Tibial nerve (tissue), 4 donors: ENCODE measurements at regions not wholly inside any gene's neighbourhood (a gene's known extent, or its start where the extent isn't known, plus 50 kb on each side); places are given as distances from the start of the nearest gene placed in this dataset.

Experiments used
- DNase-seq, 2 donors: peaks; one replicate each; pipeline ENCODE4 v3.0.0-alpha.2; 2019; ENCODE audit warnings: low spot score in 2 of 2
- H3K27ac ChIP-seq, 4 donors: fragments of 200-600 bp; sonication (generic) in 3 of 4; one replicate each; pipeline ENCODE4 v1.5.1; 2017 to 2019; ENCODE audit warnings: mild to moderate bottlenecking in 1 of 4
- H3K27me3 ChIP-seq, 2 donors: fragments of 200-600 bp; sonication (generic) in 1 of 2; one replicate each; pipeline versions ENCODE4 v1.5.1 to v1.6.0; 2017 to 2019
- H3K36me3 ChIP-seq, 3 donors: fragments of 200-600 bp; sonication (generic); one replicate each; pipeline ENCODE4 v1.5.1; 2018 to 2019
- H3K4me1 ChIP-seq, 4 donors: fragments of 200-600 bp; sonication (generic) in 3 of 4; one replicate each; pipeline ENCODE4 v1.5.1; 2017 to 2019
- H3K4me3 ChIP-seq, 4 donors: fragments of 200-600 bp; sonication (generic) in 3 of 4; one replicate each; pipeline ENCODE4 v1.5.1; 2017 to 2019; ENCODE audit warnings: mild to moderate bottlenecking in 1 of 4, moderate library complexity in 1 of 4
- H3K9me3 ChIP-seq, 4 donors: fragments of 200-600 bp; sonication (generic) in 3 of 4; one replicate each; pipeline ENCODE4 v1.5.1; 2017 to 2019
- CTCF ChIP-seq, 5 experiments: fragments of 200-600 bp in 3 of 5; fragments of 450-650 bp in 2 of 5; sonication (generic) in 3 of 5; IDR thresholded peaks; one replicate each; pipeline ENCODE4 v1.5.1; 2016 to 2019; ENCODE audit warnings: antibody characterized with exemption in 5 of 5, mild to moderate bottlenecking in 3 of 5, moderate library complexity in 2 of 5
- EP300 ChIP-seq, 2 donors: sonication (generic); formaldehyde crosslinking; IDR thresholded peaks; one replicate each; pipeline ENCODE4 v1.6.1; 2017; ENCODE audit warnings: antibody characterized with exemption in 2 of 2, mild to moderate bottlenecking in 1 of 2
- POLR2A ChIP-seq, 2 donors: fragments of 450-650 bp; IDR thresholded peaks; one replicate each; pipeline ENCODE4 v1.6.1; 2017; ENCODE audit warnings: antibody characterized with exemption in 2 of 2, mild to moderate bottlenecking in 2 of 2, moderate library complexity in 2 of 2
- WGBS, 2 donors: methylation state at CpG; one replicate each; pipeline ENCODE4 v1.1.5; 2018; 5-methylcytosine and 5-hydroxymethylcytosine counted together

DNA sequence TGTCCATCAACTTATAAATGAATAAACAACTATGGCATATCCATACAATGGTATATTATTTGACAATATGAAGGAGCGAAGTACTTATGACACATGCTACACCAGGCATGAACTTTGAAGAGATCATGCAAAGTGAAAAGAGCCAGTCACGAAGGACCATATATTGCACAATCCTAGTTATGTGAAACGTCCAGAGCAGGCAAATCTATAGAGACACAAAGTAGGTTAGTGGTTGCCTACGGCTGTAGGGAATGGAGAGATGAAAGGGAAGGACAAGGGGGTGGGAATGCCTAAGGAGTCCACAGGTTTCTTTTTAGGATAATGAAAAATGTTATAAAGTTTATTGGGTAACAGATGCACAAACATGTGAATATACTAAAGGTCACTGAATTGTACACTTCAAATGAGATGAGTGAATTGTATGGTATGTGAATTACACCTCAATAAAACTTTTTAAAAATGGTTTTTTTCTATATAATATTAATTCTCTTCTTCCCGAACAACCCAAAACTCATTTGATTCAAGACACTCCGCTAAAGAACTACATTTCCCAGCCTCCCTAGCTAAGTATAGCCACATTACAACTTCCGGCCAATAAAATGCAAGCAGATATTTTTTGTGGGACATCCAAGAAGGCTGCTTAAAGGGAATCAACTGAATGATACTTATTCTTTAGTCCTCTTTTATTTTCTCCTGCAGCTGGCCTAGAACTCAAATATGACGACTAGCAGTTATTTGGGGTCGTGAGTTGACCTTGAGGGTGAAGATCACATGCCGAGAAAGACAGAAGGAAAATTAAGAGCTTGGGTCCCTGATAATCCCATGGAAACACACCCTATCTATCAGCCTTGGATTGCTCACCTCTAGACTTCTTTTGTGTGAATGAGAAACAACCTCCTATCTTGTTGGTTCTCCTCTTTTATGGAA is 187.2 kb downstream of the TTC8 start:
- 67 to 69% methylated on average over 10 of the region's 10 CpGs for WGBS, 2 donors

DNA sequence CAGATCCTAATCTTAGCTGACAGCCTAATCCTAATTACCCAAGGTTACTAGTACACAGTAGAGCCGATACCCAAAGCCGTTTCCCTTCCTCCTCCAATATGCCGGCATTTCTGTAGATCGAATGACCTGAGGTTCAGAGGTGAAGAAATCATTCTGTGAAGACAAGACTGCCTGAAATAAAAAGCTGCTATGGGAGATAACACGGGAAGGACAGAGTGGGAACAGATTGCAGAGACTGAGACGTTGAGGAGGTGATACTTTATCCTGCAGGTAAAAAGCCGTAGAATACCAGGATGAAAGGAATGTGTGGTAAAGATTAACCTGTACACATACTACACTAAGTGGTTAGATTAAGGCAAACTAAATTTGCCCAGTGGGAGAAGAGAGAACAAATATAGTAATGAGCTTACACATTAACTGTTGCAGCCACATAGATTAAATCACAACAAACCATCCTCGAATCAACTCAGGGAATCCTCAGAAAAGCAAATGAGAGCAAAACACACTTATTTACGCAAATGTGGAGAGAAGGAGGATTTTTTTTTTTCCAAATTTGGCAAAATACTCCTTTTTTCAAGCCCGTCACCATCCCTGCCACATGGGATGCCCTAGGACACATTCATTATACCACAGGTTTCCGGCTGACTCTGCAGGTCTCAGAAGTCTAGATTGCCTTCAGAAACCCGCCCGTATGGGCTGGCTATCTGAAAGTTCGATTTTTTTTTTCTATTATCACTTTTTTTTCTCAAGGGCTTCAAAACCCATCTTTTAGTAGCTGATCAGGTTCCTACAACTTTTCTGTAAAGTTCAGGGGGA is 188.0 kb downstream of the TTC8 start:
- H3K9me3 ChIP-seq, result no peaks in the 10 kb centered on the region
- no peak overlapping the region for H3K4me3 ChIP-seq
- no peak for DNase-seq
- 75 to 79% methylated on average over 14 of the region's 14 CpGs for WGBS, 2 donors
- H3K27ac ChIP-seq, result no peak overlapping the region
- no peak for TF ChIP-seq EP300 (IDR thresholded peaks at IDR 0.05)
- no peak for TF ChIP-seq POLR2A (IDR thresholded peaks at IDR 0.05)
- TF ChIP-seq CTCF (IDR thresholded peaks at IDR 0.05), result no peak
- H3K27me3 ChIP-seq, result no peaks in the 10 kb centered on the region
- no peaks in the 10 kb centered on the region for H3K36me3 ChIP-seq
- no peaks in the 10 kb centered on the region for H3K4me1 ChIP-seq

More for the DNA sequence above, 187.2 kb downstream of the TTC8 start:
- no peak for DNase-seq
- H3K4me3 ChIP-seq, result no peak overlapping the region
- no peaks in the 10 kb centered on the region for H3K9me3 ChIP-seq
- H3K36me3 ChIP-seq, result no peaks in the 10 kb centered on the region
- no peak overlapping the region for H3K27ac ChIP-seq
- H3K4me1 ChIP-seq, result no peaks in the 10 kb centered on the region
- H3K27me3 ChIP-seq, result no peaks in the 10 kb centered on the region
- no peak for TF ChIP-seq POLR2A (IDR thresholded peaks at IDR 0.05)
- TF ChIP-seq EP300 (IDR thresholded peaks at IDR 0.05), result no peak
- no peak for TF ChIP-seq CTCF (IDR thresholded peaks at IDR 0.05)

- no peaks in the 10 kb centered on the region for H3K36me3 ChIP-seq
- 74 to 75% methylated on average over 7 of the region's 7 CpGs for WGBS, 2 donors
- H3K27ac ChIP-seq, result no peak overlapping the region
- H3K9me3 ChIP-seq, result no peaks in the 10 kb centered on the region
- DNase-seq, result no peak
- no peaks in the 10 kb centered on the region for H3K27me3 ChIP-seq
- H3K4me3 ChIP-seq, result no peak overlapping the region
- no peak for TF ChIP-seq CTCF (IDR thresholded peaks at IDR 0.05)
- TF ChIP-seq EP300 (IDR thresholded peaks at IDR 0.05), result no peak
- TF ChIP-seq POLR2A (IDR thresholded peaks at IDR 0.05), result no peak
- no peaks in the 10 kb centered on the region for H3K4me1 ChIP-seq
Measured at GRCh38 chr14:89013098-89013504, 188.7 kb downstream of the TTC8 start.

DNA sequence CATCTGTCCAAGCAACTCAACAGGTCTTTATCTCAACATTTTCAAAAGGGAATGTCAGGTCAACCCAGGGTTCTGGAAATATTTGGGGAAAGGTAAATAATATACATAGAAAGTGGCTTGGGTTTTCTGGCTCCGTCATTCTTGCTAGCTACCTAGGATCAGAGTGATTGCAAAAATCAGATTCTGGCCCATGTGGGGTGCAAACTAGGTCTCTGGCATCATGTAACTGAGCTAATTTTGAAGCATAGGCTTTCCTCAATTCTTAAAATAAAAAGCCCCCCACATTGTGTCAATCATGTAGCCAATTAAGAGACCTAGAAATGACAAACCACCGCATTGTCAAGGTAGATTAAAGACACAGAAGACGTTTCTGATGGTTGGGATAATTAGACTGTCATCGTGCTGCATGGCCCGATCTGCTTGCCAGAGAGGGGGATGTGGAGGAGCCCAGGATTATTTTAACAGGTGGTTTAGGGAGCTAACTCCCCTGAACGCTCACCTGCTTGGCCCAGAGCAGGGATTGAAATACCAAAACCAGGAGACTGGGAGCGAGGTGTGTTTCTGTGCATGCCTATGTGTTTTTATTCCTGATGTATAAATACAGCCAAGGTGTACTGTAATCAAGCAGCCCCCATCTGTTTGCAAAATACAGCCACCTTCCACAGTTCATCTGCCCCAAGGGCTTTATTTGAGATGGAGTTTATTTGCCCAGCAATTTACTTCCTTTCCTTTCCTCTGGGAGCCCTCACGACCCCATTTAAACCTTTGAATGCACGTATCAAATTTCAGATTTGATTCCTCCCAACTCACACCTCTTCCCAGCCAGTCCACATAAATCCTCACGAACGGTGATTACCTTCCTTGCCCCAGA is 189.5 kb downstream of the TTC8 start:
- Histone ChIP-seq H3K27me3 (no peaks in the 10 kb centered on the region), H3K4me1 (no peaks in the 10 kb centered on the region), H3K27ac (no peak overlapping the region), H3K4me3 (no peak overlapping the region), H3K9me3 (no peaks in the 10 kb centered on the region), H3K36me3 (no peaks in the 10 kb centered on the region)
- WGBS, 2 donors, result 48% methylated on average over 11 of the region's 11 CpGs
- TF ChIP-seq CTCF (IDR thresholded peaks at IDR 0.05) (no peak), EP300 (IDR thresholded peaks at IDR 0.05) (no peak), POLR2A (IDR thresholded peaks at IDR 0.05) (no peak)
- DNase-seq, result no peak
